22Rv1 (cell line): ENCODE measurements at regions not wholly inside any gene's neighbourhood (a gene's known extent, or its start where the extent isn't known, plus 50 kb on each side); places are given as distances from the start of the nearest gene placed in this dataset.

Experiments used
- H3K27ac ChIP-seq: fragments of 450-650 bp; 2 replicates; pipeline ENCODE4 v1.5.1; 2017
- ZFX ChIP-seq: fragments of 450-650 bp; IDR thresholded peaks from 2 replicates; pipeline ENCODE4 v1.6.1; 2017; ENCODE audit warnings: antibody characterized with exemption, borderline replicate concordance
- TF ChIP-seq, protein P1 (sequence below): fragments of 450-650 bp; IDR thresholded peaks from 2 replicates; pipeline ENCODE4 v1.5.1; 2017; ENCODE audit warnings: mild to moderate bottlenecking

DNA sequence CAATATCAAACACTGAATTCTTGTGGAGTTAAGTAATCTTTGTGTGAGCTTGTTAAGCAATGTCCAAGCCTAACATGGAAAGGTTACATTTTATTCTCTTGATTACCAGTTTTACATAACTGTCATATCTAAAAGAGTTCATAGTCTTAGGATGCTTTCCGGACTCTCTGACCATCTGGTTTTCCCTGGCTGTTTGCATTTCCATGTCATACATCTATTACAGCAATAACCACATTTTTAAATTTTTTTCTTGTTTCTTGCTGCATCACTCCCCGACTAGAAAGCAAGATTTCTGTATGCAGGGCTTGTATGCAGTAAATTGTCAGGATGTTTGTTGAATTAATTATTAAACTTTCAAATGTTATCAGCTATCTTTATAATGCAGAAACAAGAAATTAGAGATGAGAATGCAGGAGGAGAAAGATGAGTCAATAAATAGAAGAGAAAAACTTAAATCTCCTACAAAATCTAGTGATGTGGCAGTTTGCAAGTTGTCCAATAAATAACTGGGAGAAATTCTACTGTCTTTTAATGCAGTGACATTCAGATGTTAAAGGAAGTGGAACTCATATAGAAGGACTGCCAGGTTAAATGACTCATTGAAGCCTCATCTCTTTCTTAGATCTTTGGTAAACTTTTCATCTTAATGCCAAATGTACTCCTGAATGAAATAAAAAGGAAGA lies 179.6 kb upstream of the SGCD start:
- no peak overlapping the region for H3K27ac ChIP-seq
- no peak for TF ChIP-seq ZFX
- TF ChIP-seq, protein P1, sequence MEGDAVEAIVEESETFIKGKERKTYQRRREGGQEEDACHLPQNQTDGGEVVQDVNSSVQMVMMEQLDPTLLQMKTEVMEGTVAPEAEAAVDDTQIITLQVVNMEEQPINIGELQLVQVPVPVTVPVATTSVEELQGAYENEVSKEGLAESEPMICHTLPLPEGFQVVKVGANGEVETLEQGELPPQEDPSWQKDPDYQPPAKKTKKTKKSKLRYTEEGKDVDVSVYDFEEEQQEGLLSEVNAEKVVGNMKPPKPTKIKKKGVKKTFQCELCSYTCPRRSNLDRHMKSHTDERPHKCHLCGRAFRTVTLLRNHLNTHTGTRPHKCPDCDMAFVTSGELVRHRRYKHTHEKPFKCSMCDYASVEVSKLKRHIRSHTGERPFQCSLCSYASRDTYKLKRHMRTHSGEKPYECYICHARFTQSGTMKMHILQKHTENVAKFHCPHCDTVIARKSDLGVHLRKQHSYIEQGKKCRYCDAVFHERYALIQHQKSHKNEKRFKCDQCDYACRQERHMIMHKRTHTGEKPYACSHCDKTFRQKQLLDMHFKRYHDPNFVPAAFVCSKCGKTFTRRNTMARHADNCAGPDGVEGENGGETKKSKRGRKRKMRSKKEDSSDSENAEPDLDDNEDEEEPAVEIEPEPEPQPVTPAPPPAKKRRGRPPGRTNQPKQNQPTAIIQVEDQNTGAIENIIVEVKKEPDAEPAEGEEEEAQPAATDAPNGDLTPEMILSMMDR, result no peak

DNA sequence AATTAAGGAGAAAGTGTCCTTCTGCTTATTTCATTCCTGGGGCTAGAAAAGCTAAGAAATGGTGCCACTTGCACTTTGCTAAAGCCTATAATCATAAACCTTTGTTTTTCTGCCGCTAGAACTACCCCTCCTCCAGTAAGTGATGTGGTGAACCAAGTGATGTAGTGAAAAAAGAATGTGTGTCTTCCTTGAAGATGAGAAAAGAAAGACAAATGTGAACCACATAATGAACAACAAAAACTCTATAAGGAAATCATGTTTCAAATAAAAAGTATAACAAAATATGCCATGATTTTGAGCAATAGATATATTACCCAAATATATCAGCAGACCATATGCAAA lies 179.0 kb upstream of the SGCD start:
- no peak for TF ChIP-seq ZFX
- TF ChIP-seq, protein P1, result no peak
- H3K27ac ChIP-seq, result no peak overlapping the region

DNA sequence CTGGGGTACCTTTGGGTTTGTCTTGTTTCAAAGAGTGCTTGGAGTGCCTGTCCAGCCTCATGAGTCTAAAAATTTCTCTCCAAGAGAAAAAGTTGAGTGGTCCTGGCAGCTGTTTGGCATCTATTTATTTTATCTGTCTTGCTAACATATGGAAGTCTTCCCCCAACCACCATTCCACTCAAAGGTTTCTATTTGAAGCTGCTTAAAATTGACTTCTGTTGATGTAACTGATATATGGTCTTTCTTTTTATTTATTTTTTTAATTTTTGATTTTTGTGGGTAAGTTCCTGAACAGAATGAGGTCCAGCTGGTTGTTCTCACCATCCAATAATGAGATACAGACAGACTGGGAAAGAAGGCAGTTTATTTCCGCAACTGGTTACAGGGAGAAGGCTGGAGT lies 178.7 kb upstream of the SGCD start:
- H3K27ac ChIP-seq, result no peak overlapping the region
- TF ChIP-seq ZFX, result no peak
- TF ChIP-seq, protein P1, result no peak

DNA sequence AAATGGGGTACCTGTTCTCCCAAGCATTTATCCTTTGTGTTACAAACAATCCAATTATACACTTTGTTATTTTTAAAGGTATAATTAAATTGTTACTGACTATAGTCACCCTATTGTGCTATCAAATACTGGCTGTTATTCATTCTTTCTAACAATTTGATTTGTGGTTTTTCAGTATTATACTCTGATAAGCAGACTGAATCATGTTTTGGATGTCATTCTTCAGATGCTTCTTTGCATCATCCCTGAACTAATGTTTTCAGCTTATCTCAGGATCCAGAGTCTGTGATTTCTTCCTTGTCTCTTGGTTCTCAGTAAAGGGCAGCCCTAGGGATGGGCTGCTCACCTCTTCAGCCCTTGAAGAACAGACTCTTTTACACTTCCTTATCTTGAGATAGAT lies 177.8 kb upstream of the SGCD start:
- no peak overlapping the region for H3K27ac ChIP-seq
- no peak for TF ChIP-seq ZFX

DNA sequence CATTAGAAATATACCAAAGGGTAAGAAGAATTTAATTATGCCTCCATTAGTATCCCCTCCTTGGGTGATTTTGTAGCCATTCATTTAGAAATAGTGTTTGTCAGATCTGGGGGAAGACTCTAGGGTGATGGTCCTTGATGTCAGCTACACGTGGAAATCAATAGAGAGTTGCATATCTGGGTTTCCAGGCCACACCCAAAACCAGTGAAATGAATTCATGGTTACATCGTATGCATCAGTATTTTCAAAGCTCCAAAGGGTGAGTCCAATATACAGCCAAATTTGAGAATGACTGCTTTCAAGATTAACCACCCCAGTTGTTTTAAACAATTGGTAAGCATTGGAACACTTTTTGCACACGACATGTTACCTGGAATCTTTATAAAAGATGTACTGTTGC lies 173.4 kb upstream of the SGCD start:
- no peak overlapping the region for H3K27ac ChIP-seq
- no peak for TF ChIP-seq ZFX
- TF ChIP-seq, protein P1, result no peak

DNA sequence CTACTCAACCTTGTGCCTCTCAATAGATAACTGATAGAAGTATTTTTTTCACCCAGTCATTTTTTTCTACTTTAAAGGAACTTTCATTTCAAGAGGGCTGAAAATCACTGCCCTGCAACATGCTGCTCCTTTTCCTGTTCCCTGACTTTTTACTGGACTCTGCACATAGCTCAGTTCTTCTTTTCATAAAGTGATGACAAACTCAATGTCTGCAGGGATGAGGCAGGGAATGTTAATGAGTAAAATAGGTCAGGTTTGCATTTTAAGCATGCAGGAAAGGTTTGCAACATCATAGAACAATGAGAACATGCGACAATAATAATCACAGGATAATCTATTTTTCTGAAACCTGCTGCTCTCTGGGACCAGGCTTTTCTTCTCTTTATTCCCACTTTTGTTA lies 172.2 kb upstream of the SGCD start:
- no peak overlapping the region for H3K27ac ChIP-seq
- TF ChIP-seq, protein P1, result no peak
- no peak for TF ChIP-seq ZFX

DNA sequence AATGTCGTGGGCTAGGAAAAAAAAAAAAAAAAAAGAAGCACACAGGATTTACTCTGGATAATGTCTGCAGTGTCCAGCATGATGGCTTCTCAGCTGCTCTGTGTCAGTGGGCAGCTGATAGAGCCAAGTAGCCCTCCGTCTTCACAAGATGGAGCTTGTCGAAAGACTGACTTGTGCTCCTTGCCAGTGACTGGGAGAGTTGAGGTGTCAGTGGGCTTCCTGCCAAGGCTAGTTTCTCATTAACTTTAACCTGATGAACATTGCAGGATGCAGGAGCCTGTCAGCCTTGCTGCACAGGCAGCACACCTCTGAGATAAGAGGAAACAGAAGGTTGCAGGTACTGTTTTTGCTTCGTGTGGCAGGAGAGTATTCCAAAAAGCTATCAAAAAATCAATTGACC lies 171.4 kb upstream of the SGCD start:
- TF ChIP-seq, protein P1, result no peak
- TF ChIP-seq ZFX, result no peak

DNA sequence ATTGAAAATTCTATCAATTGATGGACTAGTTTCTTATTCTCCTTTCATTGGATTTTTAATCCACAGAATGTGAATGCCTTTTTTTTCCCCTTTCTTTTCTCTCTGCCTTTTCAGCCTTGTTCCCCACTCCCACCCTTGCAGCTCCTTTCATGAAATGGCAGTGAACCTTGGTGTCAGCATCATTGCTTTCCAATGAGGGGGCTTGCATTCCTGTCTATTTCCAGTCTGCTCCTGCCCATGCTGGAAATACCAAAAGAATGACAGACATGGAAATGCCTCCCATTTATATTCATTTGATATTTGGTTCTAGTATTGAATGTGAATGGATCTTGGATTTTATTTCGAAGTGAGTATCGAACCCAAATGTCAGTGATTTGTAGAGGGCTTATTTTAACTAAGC lies 162.7 kb upstream of the SGCD start:
- TF ChIP-seq ZFX, result no peak
- TF ChIP-seq, protein P1, result no peak
- no peak overlapping the region for H3K27ac ChIP-seq

More for the DNA sequence above, 171.4 kb upstream of the SGCD start:
- no peak overlapping the region for H3K27ac ChIP-seq
